Ovary (tissue), 7 donors: ENCODE measurements at regions not wholly inside any gene's neighbourhood (a gene's known extent, or its start where the extent isn't known, plus 50 kb on each side); places are given as distances from the start of the nearest gene placed in this dataset.
"Not testable (repeated sequence)": the region's sequence is repeated elsewhere in the genome, so short reads cannot be mapped to it uniquely, and the experiment has no call there.

Experiments
- DNase-seq, 5 donors: peaks; one replicate each; pipeline ENCODE4 v3.0.0-alpha.2; 2019 to 2020
- H3K27ac ChIP-seq, 2 donors: fragments of 200-600 bp; one replicate each; pipeline versions ENCODE4 v1.5.1 to v1.8.0; 2019 to 2022
- H3K27me3 ChIP-seq: fragments of 200-600 bp; one replicate; pipeline ENCODE4 v1.8.0; 2022
- H3K36me3 ChIP-seq: fragments of 200-600 bp; sonication (generic); one replicate; pipeline ENCODE4 v1.5.1; 2019
- H3K4me1 ChIP-seq: one replicate; pipeline ENCODE4 v1.8.1; 2013; ENCODE audit warnings: mild to moderate bottlenecking, moderate library complexity; ENCODE audit not compliant: insufficient read depth
- H3K4me3 ChIP-seq: fragments of 200-600 bp; sonication (generic); one replicate; pipeline ENCODE4 v1.5.1; 2017
- H3K9me3 ChIP-seq, 2 donors: fragments of 200-600 bp in 1 of 2; sonication (generic) in 1 of 2; one replicate each; pipeline versions ENCODE4 v1.5.1 to v1.8.1; 2013 to 2019; ENCODE audit warnings: mild to moderate bottlenecking in 1 of 2, moderate library complexity in 1 of 2
- EP300 ChIP-seq: sonication (generic); formaldehyde crosslinking; IDR thresholded peaks from one replicate; pipeline ENCODE4 v1.6.1; 2017; ENCODE audit warnings: antibody characterized with exemption
- POLR2A ChIP-seq: fragments of 450-650 bp; IDR thresholded peaks from one replicate; pipeline ENCODE4 v1.6.1; 2017; ENCODE audit warnings: antibody characterized with exemption, mild to moderate bottlenecking, moderate library complexity
- WGBS, 3 donors: extraction: QIAGEN DNeasy Blood & Tissue Kit in 1 of 3; methylation state at CpG; one replicate each; pipeline versions ENCODE4 v1.1.5 to v1.1.7; 2013 to 2017; 5-methylcytosine and 5-hydroxymethylcytosine counted together
- intact Hi-C, 4 donors: fragments of 100-400 bp; cut with DNase I; formaldehyde crosslinking; loops; one replicate each; pipeline versions ENCODE4 v1.11.0 to v1.15.1; 2022 to 2023
- TF ChIP-seq, protein P1 (sequence below), 3 donors: fragments of 450-650 bp in 2 of 3; fragments of 200-600 bp in 1 of 3; IDR thresholded peaks; one replicate each; pipeline versions ENCODE4 v1.5.1 to v1.8.0; 2016 to 2022; ENCODE audit warnings: antibody characterized with exemption in 3 of 3, mild to moderate bottlenecking in 1 of 3
- donor health status: DM: no; HTN: no; CAD: no; lungs with moderate emphysema.
- donor health status: DM: no; HTN: no; CAD: no.
- donor health status: Bipolar disorder and iron deficiency.
- donor health status: DM: no; HTN: no; CAD: no.
- donor health status: DM: yes; HTN: yes; CAD: no.

GRCh38 chr10:62937674-62938073, 121.5 kb upstream of the EGR2 start:
- intact Hi-C loops, result loop anchor here in 1 of 4 donors (10.0 kb wide), 1 partner anchor 267 kb away; no protein-coding TSS in a partner anchor
- no peaks in the 10 kb centered on the region for H3K36me3 ChIP-seq
- TF ChIP-seq POLR2A (no peak), EP300 (no peak)
- TF ChIP-seq, protein P1, sequence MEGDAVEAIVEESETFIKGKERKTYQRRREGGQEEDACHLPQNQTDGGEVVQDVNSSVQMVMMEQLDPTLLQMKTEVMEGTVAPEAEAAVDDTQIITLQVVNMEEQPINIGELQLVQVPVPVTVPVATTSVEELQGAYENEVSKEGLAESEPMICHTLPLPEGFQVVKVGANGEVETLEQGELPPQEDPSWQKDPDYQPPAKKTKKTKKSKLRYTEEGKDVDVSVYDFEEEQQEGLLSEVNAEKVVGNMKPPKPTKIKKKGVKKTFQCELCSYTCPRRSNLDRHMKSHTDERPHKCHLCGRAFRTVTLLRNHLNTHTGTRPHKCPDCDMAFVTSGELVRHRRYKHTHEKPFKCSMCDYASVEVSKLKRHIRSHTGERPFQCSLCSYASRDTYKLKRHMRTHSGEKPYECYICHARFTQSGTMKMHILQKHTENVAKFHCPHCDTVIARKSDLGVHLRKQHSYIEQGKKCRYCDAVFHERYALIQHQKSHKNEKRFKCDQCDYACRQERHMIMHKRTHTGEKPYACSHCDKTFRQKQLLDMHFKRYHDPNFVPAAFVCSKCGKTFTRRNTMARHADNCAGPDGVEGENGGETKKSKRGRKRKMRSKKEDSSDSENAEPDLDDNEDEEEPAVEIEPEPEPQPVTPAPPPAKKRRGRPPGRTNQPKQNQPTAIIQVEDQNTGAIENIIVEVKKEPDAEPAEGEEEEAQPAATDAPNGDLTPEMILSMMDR (IDR thresholded peaks at IDR 0.05), result no peak
- no peak for DNase-seq
- H3K27ac ChIP-seq, result no peak overlapping the region
- no peak overlapping the region for H3K4me3 ChIP-seq
- whole genome bisulfite sequencing, 3 donors, result 85 to 93% (median 90%) methylated on average over 6 of the region's 6 CpGs
- H3K27me3 ChIP-seq, result no peaks in the 10 kb centered on the region
- H3K4me1 ChIP-seq, result no peaks in the 10 kb centered on the region
- no peaks in the 10 kb centered on the region for H3K9me3 ChIP-seq

DNA sequence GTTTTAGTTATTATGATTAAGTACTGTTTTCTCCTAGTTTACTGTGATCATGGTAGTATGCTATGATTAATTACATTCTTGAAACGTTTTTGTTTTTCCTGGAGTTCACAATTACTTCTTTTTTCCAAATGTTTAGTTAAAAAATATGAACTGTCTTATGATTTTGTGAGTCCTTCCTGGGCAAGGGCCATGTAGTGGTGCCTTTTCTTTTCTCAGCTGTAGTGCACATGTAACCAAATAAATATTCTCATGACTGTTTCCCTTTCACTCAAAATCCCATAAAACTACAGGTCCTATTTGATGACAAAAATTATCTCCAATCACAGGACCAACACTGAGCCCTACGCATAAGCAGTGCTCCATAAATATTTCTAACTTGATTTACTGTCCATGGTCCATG, 118.9 kb upstream of the EGR2 start:
- Histone ChIP-seq H3K4me3 (no peak overlapping the region), H3K36me3 (no peaks in the 10 kb centered on the region), H3K9me3 (no peaks in the 10 kb centered on the region), H3K4me1 (no peaks in the 10 kb centered on the region), H3K27ac (no peak overlapping the region), H3K27me3 (no peaks in the 10 kb centered on the region)
- 23 to 31% (median 26%) methylated on average over 2 of the region's 2 CpGs for WGBS, 3 donors
- intact Hi-C loops, result loop anchor here in 1 of 4 donors (10.0 kb wide), 1 partner anchor 270 kb away; no protein-coding TSS in a partner anchor
- TF ChIP-seq, protein P1 (IDR thresholded peaks at IDR 0.05), result no peak
- no peak for TF ChIP-seq EP300
- TF ChIP-seq POLR2A, result no peak
- DNase-seq, result no peak

GRCh38 chr10:62934258-62934657, 118.1 kb upstream of the EGR2 start:
- Histone ChIP-seq H3K4me3 (no peak overlapping the region), H3K27ac (no peak overlapping the region), H3K9me3 (no peaks in the 10 kb centered on the region), H3K27me3 (no peaks in the 10 kb centered on the region), H3K4me1 (no peaks in the 10 kb centered on the region), H3K36me3 (no peaks in the 10 kb centered on the region)
- 78 to 82% (median 79%) methylated on average over 11 of the region's 11 CpGs for WGBS, 3 donors
- TF ChIP-seq POLR2A, result no peak
- TF ChIP-seq EP300, result no peak
- TF ChIP-seq, protein P1 (IDR thresholded peaks at IDR 0.05), result no peak
- DNase-seq, result no peak
- intact Hi-C loops, result loop anchor here in 1 of 4 donors (10.0 kb wide), 1 partner anchor 271 kb away; no protein-coding TSS in a partner anchor

- intact Hi-C loops, H3K4me1 ChIP-seq, H3K27ac ChIP-seq, DNase-seq, H3K4me3 ChIP-seq, H3K36me3 ChIP-seq, H3K27me3 ChIP-seq, H3K9me3 ChIP-seq: not testable (repeated sequence)
- 82 to 95% (median 85%) methylated on average over 23 to 24 of the region's 24 CpGs for WGBS, 3 donors
These were observed 112.6 kb upstream of the EGR2 start for GRCh38 chr10:62928763-62929162.

DNA sequence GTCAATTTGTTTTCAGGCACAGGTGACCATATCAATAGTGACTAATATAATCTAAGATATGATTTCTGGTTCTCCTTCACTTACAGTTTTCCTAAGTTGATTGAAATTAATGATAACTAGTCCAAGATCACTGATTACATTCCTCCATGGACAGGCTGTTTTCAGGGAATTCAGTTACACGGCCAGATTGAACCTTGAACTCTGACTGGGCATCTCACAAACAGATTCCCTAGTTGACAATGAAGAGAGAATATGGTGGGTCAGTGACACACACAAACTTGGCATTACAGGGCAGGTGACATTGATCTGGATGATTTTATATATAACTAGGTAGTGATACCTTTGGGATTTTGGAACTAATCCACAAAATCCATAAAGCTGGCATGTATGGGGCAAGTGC, 110.2 kb upstream of the EGR2 start:
- no peak for TF ChIP-seq EP300
- TF ChIP-seq POLR2A, result no peak
- TF ChIP-seq, protein P1 (IDR thresholded peaks at IDR 0.05), result no peak
- H3K4me1 ChIP-seq, result no peaks in the 10 kb centered on the region
- intact Hi-C loops, result no loop called here
- H3K27me3 ChIP-seq, result no peaks in the 10 kb centered on the region
- no peaks in the 10 kb centered on the region for H3K9me3 ChIP-seq
- no peaks in the 10 kb centered on the region for H3K36me3 ChIP-seq
- H3K4me3 ChIP-seq, result no peak overlapping the region
- DNase-seq, result no peak
- 33 to 66% (median 38%) methylated on average over 1 of the region's 1 CpG for WGBS, 3 donors
- no peak overlapping the region for H3K27ac ChIP-seq
